ENCODE measurements at regions not wholly inside any gene's neighbourhood (a gene's known extent, or its start where the extent isn't known, plus 50 kb on each side); places are given as distances from the start of the nearest gene placed in this dataset.

- Histone ChIP-seq H3K9ac (ENCODE audit: insufficient read depth in 1 of 2, low read depth in 2 of 2, low read length in 2 of 2) (no peak overlapping the region), H4K20me1 (replicated peaks; ENCODE audit: control insufficient read depth, insufficient read depth, low read length) (no peaks in the 10 kb centered on the region), H3K27ac (ENCODE audit: extremely low read depth, low read depth, low read length) (no peak overlapping the region), H2AFZ (ENCODE audit: low read depth, low read length) (no peak overlapping the region), H3K9me3 (replicated peaks; ENCODE audit: control insufficient read depth, insufficient read depth, low read depth, low read length) (0 out of 2 replicates have a peak, but pooled peaks cover 2% of the 10 kb centered on the region), H3K36me3 (ENCODE audit: control insufficient read depth, insufficient read depth, low read length) (no peaks in the 10 kb centered on the region), H3K79me2 (ENCODE audit: control insufficient read depth, insufficient read depth, low read length) (no peaks in the 10 kb centered on the region), H3K4me1 (replicated peaks in 1 of 2; ENCODE audit: control insufficient read depth in 2 of 2, insufficient read depth in 2 of 2, low read length in 2 of 2) (no peaks in the 10 kb centered on the region), H3K9me1 (ENCODE audit: control insufficient read depth, insufficient read depth, low read length) (no peaks in the 10 kb centered on the region), H3K4me2 (ENCODE audit: insufficient read depth, low read length) (no peak overlapping the region), H3K27me3 (ENCODE audit: control insufficient read depth in 2 of 2, insufficient read depth in 2 of 2, low read length in 2 of 2) (no peaks in the 10 kb centered on the region), H3K4me3 (no peak overlapping the region)
- in situ Hi-C loops (cut with MboI) (no loop called here), intact Hi-C loops (cut with micrococcal nuclease) (no loop called here)
- ATAC-seq (no peak), FAIRE-seq (no peak), DNase-seq (ENCODE audit: extremely low read depth in 1 of 4, low spot score in 3 of 4) (no peak)
- TF ChIP-seq POLR3G (IDR thresholded peaks at IDR 0.05; ENCODE audit: extremely low read depth, insufficient read length, insufficient replicate concordance): no peak
- TF ChIP-seq GTF2B (IDR thresholded peaks at IDR 0.05; ENCODE audit: extremely low read depth, insufficient read length): no peak
- no peak for TF ChIP-seq FOXP4 (CRISPR knock-in tag; IDR thresholded peaks at IDR 0.05; ENCODE audit: borderline replicate concordance)
- no peak for TF ChIP-seq U2AF1 (optimal IDR thresholded peaks at IDR 0.05; ENCODE audit: low read depth, low read length)
- no peak for TF ChIP-seq GMEB1 (CRISPR knock-in tag; IDR thresholded peaks at IDR 0.05)
- no TSS peak for BruUV-seq (replicated peaks)
- WGBS (ENCODE audit: insufficient coverage, low coverage, missing lambda C conversion rate): 0% methylated on average over 2 of the region's 2 CpGs
- ChIA-PET CTCF (ENCODE audit: low intra/inter-chr PET ratio) (no interaction called here), POLR2A (no interaction called here)
Observed at GRCh38 chr12:62116986-62117385, 143.2 kb upstream of the USP15 start.

All from K562 (cell line).